ENCODE measurements at regions not wholly inside any gene's neighbourhood (a gene's known extent, or its start where the extent isn't known, plus 50 kb on each side); places are given as distances from the start of the nearest gene placed in this dataset.

- no peak for DNase-seq
Observed at GRCh38 chr20:52622081-52622480, 350.1 kb upstream of the TSHZ2 start.

- no peak for DNase-seq
Observed at GRCh38 chr20:52621401-52621800, 350.8 kb upstream of the TSHZ2 start.

DNA sequence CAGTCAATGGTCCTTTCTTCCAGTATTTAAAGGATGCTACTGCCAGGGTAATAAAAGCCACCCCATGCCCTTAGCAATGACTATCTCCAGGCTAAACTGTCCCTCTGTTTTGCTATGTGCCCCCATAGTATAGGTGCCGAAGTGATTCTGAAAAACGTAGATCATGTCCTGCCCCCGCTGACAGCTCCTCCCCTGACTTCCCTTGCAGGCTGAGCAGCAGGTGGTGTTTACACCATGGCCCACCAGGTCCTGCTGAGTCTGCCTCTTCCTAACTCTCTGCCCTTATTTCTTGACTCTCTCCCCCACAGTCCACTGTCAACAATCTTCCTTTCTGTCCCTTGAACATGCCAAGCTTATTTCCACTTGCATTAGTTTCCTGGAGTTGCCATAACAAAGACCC is 352.5 kb upstream of the TSHZ2 start:
- no peak for DNase-seq

GRCh38 chr20:52619101-52619500 is 353.1 kb upstream of the TSHZ2 start:
- DNase-seq, result no peak

DNA sequence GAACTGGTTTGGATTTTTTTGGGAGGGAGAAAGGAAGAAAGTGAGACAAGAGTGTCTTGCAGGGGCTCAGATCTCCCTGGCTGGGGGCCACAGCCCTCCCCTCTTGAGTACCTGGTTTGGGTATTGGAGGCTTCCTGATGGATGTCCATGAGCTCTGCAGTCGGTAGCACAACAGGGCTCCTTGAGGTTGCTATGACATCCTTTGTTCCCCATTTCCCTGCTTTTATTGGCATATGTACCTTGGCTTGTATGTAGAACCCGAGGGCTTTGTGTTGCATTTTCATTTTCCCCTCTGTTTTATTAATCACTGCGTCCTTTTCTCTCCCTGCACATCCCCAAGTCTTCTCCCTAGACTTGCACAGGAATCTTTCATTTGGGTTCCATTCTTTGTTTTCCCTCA is 355.5 kb upstream of the TSHZ2 start:
- no peak for DNase-seq

DNA sequence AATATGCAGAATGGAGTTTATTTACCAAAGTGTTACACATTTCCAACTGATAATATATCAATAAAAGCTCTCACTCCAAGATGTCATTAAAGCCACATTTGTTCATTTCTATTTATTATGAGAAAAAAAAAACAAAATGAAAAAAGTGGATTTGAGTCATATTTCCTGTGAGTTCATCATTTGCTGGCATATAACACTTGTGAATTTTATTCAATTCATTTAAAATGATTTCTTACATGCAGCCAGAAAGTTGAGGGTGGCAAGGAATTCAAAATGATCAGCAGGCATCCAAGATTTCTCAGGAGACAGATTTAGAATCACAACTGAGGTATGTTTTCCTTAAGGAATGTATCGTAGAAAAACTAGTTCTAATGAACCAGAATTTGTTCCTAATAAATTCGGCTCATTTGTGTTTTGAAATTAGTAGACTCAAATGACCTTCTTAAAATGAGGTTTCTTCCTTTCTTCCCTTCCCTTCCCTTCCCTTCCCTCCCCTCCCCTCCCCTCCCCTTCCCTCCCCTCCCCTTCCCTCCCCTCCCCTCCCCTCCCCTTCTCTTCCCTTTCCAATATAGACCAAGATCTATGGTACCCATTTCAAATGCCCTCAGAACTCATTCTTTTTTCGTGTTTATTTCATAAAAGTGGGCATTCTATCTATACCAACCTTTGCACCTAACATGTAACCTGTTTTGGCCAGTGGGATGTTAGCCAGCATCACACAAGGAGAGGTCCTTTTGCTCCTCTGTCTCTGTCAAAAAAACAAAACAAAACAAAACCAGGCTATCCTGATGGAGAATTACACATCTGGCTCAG is 357.9 kb upstream of the TSHZ2 start:
- DNase-seq, result no peak

DNA sequence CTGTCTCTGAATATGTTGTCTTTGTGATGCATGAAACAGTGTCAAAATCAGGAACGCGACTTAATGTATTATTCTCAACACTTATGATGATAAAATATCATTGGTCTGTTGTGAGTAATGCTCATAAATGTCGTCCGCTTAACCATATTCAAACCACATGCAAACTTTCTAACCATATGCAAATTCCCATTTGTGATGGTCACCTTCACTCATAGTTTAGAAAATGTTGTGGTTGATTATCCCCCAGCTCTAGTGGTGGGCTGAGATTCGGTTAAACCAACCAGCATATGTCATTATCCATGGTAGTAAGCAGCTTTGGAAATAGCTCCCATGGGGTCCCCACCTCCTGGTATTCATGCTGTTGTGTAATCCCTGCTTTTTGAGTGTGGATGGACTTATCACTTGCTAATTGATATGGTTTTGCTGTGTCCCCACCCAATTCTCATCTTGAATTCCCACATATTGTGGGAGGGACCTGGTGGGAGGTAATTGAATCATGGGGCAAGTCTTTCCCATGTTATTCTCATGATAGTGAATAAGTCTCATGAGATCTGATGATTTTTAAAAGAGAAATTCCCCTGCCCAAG is 360.0 kb upstream of the TSHZ2 start:
- DNase-seq, result no peak

GRCh38 chr20:52610749-52611148 is 361.4 kb upstream of the TSHZ2 start:
- no peak for DNase-seq

DNA sequence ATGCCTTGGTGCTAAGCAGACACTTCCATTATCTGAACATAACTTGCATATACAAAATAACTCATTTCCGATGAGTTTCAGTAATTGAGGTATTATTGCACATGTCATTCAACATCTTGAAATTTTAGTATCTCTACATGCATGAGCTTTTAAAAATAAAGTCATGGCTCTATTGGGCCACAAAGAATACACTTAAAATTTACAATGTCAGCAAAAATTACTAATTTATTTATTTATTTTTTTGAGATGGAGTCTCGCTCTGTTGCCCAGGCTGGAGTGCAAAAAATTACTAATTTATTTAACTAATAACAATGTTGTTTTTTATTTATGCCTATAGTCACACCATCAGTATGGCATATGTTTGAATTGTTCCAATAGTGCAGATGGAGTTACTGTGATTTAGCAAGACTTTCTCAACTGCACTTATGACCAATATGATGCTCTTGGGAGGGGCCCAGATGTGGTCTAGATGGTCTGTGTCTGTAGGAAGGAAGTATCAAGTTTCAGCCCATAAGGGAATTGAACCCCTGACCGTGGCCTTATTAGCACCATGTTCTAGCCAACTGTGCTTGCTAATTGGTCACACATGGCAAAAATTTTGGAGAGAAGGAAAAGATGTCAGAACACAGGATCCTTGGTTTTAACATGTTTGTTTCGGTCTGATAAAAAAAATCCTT is 370.7 kb upstream of the TSHZ2 start:
- no peak for DNase-seq

- no peak for DNase-seq
Observed at GRCh38 chr20:52596256-52596655, 375.9 kb upstream of the TSHZ2 start.

DNA sequence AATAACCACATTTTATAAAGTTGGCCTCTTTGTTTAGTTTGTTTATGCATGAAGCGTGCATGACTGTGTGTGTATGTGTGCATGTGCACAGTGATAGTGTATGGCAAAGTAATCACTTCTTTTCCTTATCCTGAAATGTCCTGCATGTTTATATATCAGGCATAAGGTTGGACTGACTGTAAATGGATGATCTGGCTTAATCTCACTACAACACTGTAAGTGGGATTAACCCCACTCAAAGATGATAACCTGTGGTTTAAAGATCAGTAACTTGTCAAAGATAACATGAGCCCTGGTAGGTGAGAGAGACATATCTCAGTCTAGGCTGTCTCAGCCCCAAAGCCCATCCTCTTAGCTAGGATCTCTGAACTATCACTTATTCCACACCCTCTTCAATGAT is 376.6 kb upstream of the TSHZ2 start:
- no peak for DNase-seq

DNA sequence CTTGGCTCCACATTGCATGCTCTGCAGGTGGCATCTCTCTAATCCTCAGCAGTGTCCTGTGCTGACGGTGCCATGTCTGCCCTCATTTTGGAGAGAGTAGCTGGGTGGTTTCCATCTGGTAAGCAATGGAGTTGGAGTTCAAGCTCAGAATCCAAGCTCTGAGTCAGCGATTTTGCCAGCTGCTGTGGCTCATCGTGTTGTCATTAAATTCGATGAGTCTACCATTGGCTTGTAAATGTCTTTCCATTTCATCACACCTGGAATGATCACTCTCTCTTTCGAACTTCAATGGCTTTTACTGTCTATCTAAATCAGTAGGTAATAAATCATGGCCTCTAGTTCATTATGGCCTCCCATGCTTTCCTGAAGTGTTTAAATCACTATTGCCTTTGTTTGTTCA is 378.5 kb upstream of the TSHZ2 start:
- DNase-seq, result no peak

DNA sequence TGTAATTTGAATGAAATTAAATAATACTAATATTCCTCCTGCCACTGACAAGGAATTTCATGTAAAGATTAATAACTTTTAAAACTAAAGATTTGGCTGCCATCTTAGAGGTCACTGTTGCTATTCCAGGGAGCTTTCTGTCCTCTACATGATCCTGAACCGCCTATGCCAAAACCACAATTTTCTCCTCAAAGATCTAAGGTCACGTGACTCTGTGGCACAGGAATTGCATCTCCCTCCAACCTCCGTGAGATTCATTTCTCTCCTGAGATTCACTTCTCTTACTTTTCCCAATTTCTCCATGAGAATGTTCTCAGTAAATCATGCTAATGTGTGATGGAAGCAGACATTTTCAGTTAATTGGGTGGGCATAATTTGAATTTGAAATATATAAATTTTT is 379.6 kb upstream of the TSHZ2 start:
- DNase-seq, result no peak

DNA sequence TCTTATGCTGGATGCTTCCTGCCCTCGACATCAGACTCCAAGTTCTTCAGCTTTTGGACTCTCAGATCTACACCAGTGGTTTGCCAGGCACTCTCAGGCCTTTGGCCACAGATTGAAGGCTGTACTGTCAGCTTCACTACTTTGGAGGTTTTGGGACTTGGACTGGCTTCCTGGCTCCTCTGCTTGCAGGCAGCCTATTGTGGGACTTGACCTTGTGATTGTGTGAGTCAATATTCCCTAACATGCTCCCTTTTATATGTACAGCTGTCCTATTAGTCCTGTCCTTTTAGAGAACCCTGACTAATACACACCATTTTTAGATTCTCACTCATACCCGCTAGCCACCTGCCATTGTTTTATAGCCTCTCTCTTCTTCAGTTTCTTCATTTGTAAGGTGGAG is 382.1 kb upstream of the TSHZ2 start:
- no peak for DNase-seq

- no peak for DNase-seq
Observed at GRCh38 chr20:52589251-52589812, 382.8 kb upstream of the TSHZ2 start.

DNA sequence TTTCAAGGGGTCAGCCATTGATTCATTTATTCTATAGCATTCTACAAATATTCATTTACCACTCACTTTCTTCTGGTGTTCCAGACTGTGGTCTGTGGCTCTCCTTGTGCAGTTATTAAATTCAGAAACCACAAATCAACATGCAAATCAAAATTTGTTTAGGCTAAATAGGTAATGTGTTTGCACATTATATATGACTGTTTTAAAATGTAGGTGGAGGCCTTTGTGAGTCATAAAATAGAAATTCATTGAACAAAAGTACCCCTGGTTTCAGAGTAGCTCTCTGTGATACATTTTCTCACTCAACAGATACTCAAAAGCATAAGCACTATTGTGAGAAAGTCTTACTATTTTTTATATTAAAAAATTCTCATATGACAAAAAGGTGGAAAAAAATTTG is 385.5 kb upstream of the TSHZ2 start:
- no peak for DNase-seq

GRCh38 chr20:52585333-52585732 is 386.8 kb upstream of the TSHZ2 start:
- DNase-seq, result no peak

DNA sequence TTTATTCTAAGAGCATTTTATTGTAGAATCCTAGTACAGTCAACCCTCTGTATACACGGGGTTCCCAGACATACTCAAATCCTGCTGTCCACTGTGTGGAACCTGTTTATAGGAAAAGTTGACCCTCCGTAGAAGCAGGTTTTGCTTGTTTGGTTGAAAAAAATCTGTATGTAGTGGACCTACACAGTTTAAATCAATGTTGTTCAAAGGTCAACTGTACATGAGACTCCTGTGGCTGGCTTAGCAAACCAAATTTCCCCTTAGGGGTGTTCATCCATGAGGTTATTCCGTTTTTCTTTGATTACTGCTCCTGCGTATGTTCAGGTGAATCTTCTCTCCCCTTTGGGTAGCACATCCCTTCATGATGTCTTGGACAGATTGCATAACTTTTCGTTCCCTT is 387.0 kb upstream of the ZFP64 start:
- DNase-seq, result no peak

- no peak for DNase-seq
Observed at GRCh38 chr20:52577696-52578095, 386.1 kb upstream of the ZFP64 start.

DNA sequence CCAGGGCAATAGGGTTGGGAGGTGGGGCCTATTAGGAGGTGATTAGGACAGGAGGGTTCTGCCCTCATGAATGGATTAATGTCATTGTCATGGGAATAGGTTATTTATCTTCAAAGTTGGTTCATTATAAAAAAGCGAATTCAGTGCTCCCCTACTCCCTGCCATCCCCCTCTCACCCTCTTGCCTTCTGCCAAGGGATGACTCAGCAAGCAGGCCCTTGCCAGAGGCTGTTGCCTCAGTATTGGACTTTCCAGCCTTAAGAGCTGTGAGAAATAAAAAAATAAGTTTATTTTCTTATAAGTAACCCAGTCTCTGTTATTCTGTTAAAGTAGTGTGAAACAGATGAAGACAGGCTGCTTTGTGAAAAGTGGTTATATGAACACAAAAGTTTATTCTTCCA is 381.1 kb upstream of the ZFP64 start:
- no peak for DNase-seq

DNA sequence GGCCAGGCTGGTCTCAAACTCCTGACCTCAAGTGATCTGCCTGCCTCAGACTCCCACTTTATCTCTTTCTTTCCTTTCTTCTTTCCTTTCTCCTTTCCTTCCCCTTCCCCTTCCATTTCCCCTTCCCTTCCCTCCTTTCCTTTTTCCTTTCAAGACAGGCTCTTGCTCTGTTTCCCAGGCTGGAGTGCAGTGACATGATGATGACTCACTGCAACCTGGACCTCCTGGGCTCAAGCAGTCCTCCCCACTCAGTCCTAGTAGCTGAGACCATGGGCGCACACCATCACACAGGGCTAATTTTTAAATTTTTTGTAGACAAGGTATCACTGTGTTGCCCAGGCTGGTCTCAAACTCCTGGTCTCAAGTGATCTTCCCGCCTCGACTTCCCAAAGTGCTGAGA is 377.6 kb upstream of the ZFP64 start:
- no peak for DNase-seq

- no peak for DNase-seq
Observed at GRCh38 chr20:52565614-52566013, 374.0 kb upstream of the ZFP64 start.

GRCh38 chr20:52564594-52564993 is 373.0 kb upstream of the ZFP64 start:
- no peak for DNase-seq
